Neural progenitor cell (in vitro differentiated cells): ENCODE measurements at regions not wholly inside any gene's neighbourhood (a gene's known extent, or its start where the extent isn't known, plus 50 kb on each side); places are given as distances from the start of the nearest gene placed in this dataset.

Source experiments
- DNase-seq: peaks from one replicate; pipeline ENCODE4 v3.0.0-alpha.2; 2016; ENCODE audit warnings: low spot score
- H2AFZ ChIP-seq: fragments of 200-600 bp; sonication (generic); replicated peaks from 2 replicates; pipeline ENCODE4 v1.6.1; 2016; ENCODE audit warnings: antibody characterized with exemption
- H3F3A ChIP-seq: fragments of 200-600 bp; sonication (generic); 2 replicates; pipeline ENCODE4 v1.6.1; 2016; ENCODE audit warnings: antibody characterized with exemption, low read depth
- H3K27ac ChIP-seq: fragments of 200-600 bp; sonication (generic); 2 replicates; pipeline ENCODE4 v1.5.1; 2016; ENCODE audit warnings: mild to moderate bottlenecking
- H3K27me3 ChIP-seq: fragments of 200-600 bp; sonication (generic); 2 replicates; pipeline ENCODE4 v1.6.1; 2016; ENCODE audit warnings: mild to moderate bottlenecking, moderate library complexity
- H3K36me3 ChIP-seq: fragments of 200-600 bp; sonication (generic); 2 replicates; pipeline ENCODE4 v1.5.1; 2016
- H3K4me1 ChIP-seq: fragments of 200-600 bp; sonication (generic); 2 replicates; pipeline ENCODE4 v1.6.1; 2016; ENCODE audit warnings: mixed run types
- H3K4me2 ChIP-seq: fragments of 200-600 bp; sonication (generic); 2 replicates; pipeline ENCODE4 v1.6.1; 2016
- H3K4me3 ChIP-seq: fragments of 200-600 bp; sonication (generic); 2 replicates; pipeline ENCODE4 v1.5.1; 2016
- H3K79me2 ChIP-seq: fragments of 200-600 bp; sonication (generic); 2 replicates; pipeline ENCODE4 v1.6.1; 2016; ENCODE audit warnings: low read depth
- H3K9ac ChIP-seq: fragments of 200-600 bp; sonication (generic); 2 replicates; pipeline ENCODE4 v1.6.1; 2016
- H3K9me3 ChIP-seq: fragments of 200-600 bp; sonication (generic); 2 replicates; pipeline ENCODE4 v1.5.1; 2016; ENCODE audit warnings: low read depth
- H4K20me1 ChIP-seq: fragments of 200-600 bp; sonication (generic); 2 replicates; pipeline ENCODE4 v1.6.1; 2016; ENCODE audit warnings: low read depth
- H3K27ac Mint-ChIP-seq: 3 replicates; pipeline ENCODE4 v1.8.0; 2021; ENCODE audit warnings: mixed read lengths
- H3K27me3 Mint-ChIP-seq: 2 replicates; pipeline ENCODE4 v1.8.0; 2022; ENCODE audit warnings: low read depth, mild to moderate bottlenecking, inconsistent platforms, moderate library complexity, mixed read lengths; ENCODE audit not compliant: insufficient read depth
- H3K36me3 Mint-ChIP-seq: 3 replicates; pipeline ENCODE4 v1.8.0; 2021; ENCODE audit warnings: mixed read lengths
- H3K4me1 Mint-ChIP-seq: 3 replicates; pipeline ENCODE4 v1.8.0; 2021; ENCODE audit warnings: mixed read lengths
- H3K4me3 Mint-ChIP-seq: 3 replicates; pipeline ENCODE4 v1.8.0; 2021; ENCODE audit warnings: mild to moderate bottlenecking, moderate library complexity, mixed read lengths
- H3K9me3 Mint-ChIP-seq: 3 replicates; pipeline ENCODE4 v1.8.0; 2020; ENCODE audit warnings: mixed read lengths
- CTCF ChIP-seq: fragments of 200-600 bp; sonication (generic); IDR thresholded peaks from 2 replicates; pipeline ENCODE4 v1.5.1; 2017; ENCODE audit warnings: antibody characterized with exemption, mild to moderate bottlenecking
- EZH2 ChIP-seq: fragments of 200-600 bp; sonication (generic); IDR thresholded peaks from 2 replicates; pipeline ENCODE4 v1.6.1; 2017; ENCODE audit warnings: antibody characterized with exemption, mild to moderate bottlenecking, moderate library complexity
- EZH2phosphoT487 ChIP-seq: fragments of 200-600 bp; sonication (generic); IDR thresholded peaks from 2 replicates; pipeline ENCODE4 v1.6.1; 2017; ENCODE audit warnings: antibody characterized with exemption

GRCh38 chr1:218705391-218705790 is 360.3 kb downstream of the TGFB2 start:
- Mint-ChIP-seq H3K27me3 (peaks cover 3% of the 10 kb centered on the region), H3K27ac (no peak overlapping the region)
- H3F3A ChIP-seq: no peaks in the 10 kb centered on the region

GRCh38 chr1:218705911-218706893 is 361.1 kb downstream of the TGFB2 start:
- TF ChIP-seq EZH2phosphoT487 (no peak), CTCF (no peak), EZH2 (no peak)
- no peaks in the 10 kb centered on the region for H3F3A ChIP-seq
- no peak for DNase-seq
- no peaks in the 10 kb centered on the region for H3K36me3 ChIP-seq
- no peaks in the 10 kb centered on the region for H3K79me2 ChIP-seq
- no peaks in the 10 kb centered on the region for H3K27me3 ChIP-seq
- Mint-ChIP-seq H3K4me1 (no peaks in the 10 kb centered on the region), H3K4me3 (no peak overlapping the region), H3K27ac (no peak overlapping the region), H3K27me3 (peaks cover 3% of the 10 kb centered on the region), H3K9me3 (peaks cover 2% of the 10 kb centered on the region), H3K36me3 (no peaks in the 10 kb centered on the region)
- no peak overlapping the region for H3K9ac ChIP-seq
- no peaks in the 10 kb centered on the region for H3K4me1 ChIP-seq
- H4K20me1 ChIP-seq: no peaks in the 10 kb centered on the region
- H3K27ac ChIP-seq: no peak overlapping the region
- no peak overlapping the region for H2AFZ ChIP-seq
- H3K4me2 ChIP-seq: no peak overlapping the region
- H3K4me3 ChIP-seq: no peak overlapping the region
- H3K9me3 ChIP-seq: no peaks in the 10 kb centered on the region

More at GRCh38 chr1:218705391-218705790, 360.3 kb downstream of the TGFB2 start:
- TF ChIP-seq EZH2: no peak
- no peak for TF ChIP-seq CTCF
- TF ChIP-seq EZH2phosphoT487: no peak
- Histone ChIP-seq H3K36me3 (no peaks in the 10 kb centered on the region), H3K4me1 (no peaks in the 10 kb centered on the region), H3K79me2 (no peaks in the 10 kb centered on the region), H2AFZ (no peak overlapping the region), H3K27me3 (no peaks in the 10 kb centered on the region), H3K4me3 (no peak overlapping the region), H3K9me3 (no peaks in the 10 kb centered on the region), H4K20me1 (no peaks in the 10 kb centered on the region), H3K4me2 (no peak overlapping the region), H3K9ac (no peak overlapping the region), H3K27ac (no peak overlapping the region)
- H3K4me3 Mint-ChIP-seq: no peak overlapping the region
- H3K9me3 Mint-ChIP-seq: peaks cover 2% of the 10 kb centered on the region
- H3K36me3 Mint-ChIP-seq: no peaks in the 10 kb centered on the region
- no peaks in the 10 kb centered on the region for H3K4me1 Mint-ChIP-seq
- DNase-seq: no peak

GRCh38 chr1:218711001-218711400 is 365.9 kb downstream of the TGFB2 start:
- Histone ChIP-seq H3K9me3 (no peaks in the 10 kb centered on the region), H3K27me3 (no peaks in the 10 kb centered on the region), H4K20me1 (no peaks in the 10 kb centered on the region), H3K9ac (no peak overlapping the region), H3K27ac (no peak overlapping the region), H3F3A (no peaks in the 10 kb centered on the region), H3K79me2 (no peaks in the 10 kb centered on the region), H2AFZ (no peak overlapping the region), H3K4me1 (no peaks in the 10 kb centered on the region), H3K4me2 (no peak overlapping the region), H3K36me3 (no peaks in the 10 kb centered on the region), H3K4me3 (no peak overlapping the region)
- Mint-ChIP-seq H3K27ac (no peak overlapping the region), H3K4me3 (no peak overlapping the region), H3K4me1 (peaks cover 4% of the 10 kb centered on the region), H3K36me3 (no peaks in the 10 kb centered on the region), H3K27me3 (peaks cover 5% of the 10 kb centered on the region), H3K9me3 (peaks cover 4% of the 10 kb centered on the region)
- DNase-seq: no peak
- TF ChIP-seq EZH2phosphoT487: no peak
- TF ChIP-seq CTCF: no peak
- TF ChIP-seq EZH2: no peak
